HEK293T (cell line): ENCODE measurements at regions not wholly inside any gene's neighbourhood (a gene's known extent, or its start where the extent isn't known, plus 50 kb on each side); places are given as distances from the start of the nearest gene placed in this dataset.

Source experiments
- CTCF ChIA-PET: fragments of 350-600 bp; formaldehyde crosslinking; extraction: SDS; loops from one replicate; lab custom pipeline; 2021; ENCODE audit warnings: antibody characterized with exemption, inconsistent platforms; lab: Yijun Ruan, JAX
- POLR2A ChIA-PET: fragments of 350-600 bp; formaldehyde crosslinking; extraction: SDS; loops from one replicate; lab custom pipeline; 2020; ENCODE audit warnings: antibody characterized with exemption, inconsistent platforms; lab: Yijun Ruan, JAX
- DNase-seq: peaks from one replicate; pipeline ENCODE4 v3.0.0; 2012; ENCODE audit warnings: mixed read lengths; ENCODE audit errors: extremely low spot score
- ARNT ChIP-seq: fragments of 450-650 bp; IDR thresholded peaks from 2 replicates; pipeline ENCODE4 v1.6.1; 2017; ENCODE audit warnings: mild to moderate bottlenecking
- BHLHE40 ChIP-seq: fragments of 450-650 bp; IDR thresholded peaks from 2 replicates; pipeline ENCODE4 v1.6.1; 2016; ENCODE audit warnings: mild to moderate bottlenecking, moderate library complexity, borderline replicate concordance
- CTBP1 ChIP-seq: fragments of 450-650 bp; IDR thresholded peaks from 2 replicates; pipeline ENCODE4 v1.6.1; 2016; ENCODE audit warnings: borderline replicate concordance
- ELF4 ChIP-seq: fragments of 450-650 bp; IDR thresholded peaks from 2 replicates; pipeline ENCODE4 v1.6.1; 2017; ENCODE audit warnings: antibody characterized with exemption
- FOXA1 ChIP-seq: fragments of 450-650 bp; IDR thresholded peaks from 2 replicates; pipeline ENCODE4 v1.6.1; 2016; ENCODE audit warnings: mild to moderate bottlenecking
- FOXK2 ChIP-seq: fragments of 450-650 bp; IDR thresholded peaks from 2 replicates; pipeline ENCODE4 v1.6.1; 2016; ENCODE audit warnings: mild to moderate bottlenecking
- FOXM1 ChIP-seq: fragments of 450-650 bp; IDR thresholded peaks from 2 replicates; pipeline ENCODE4 v1.6.1; 2017; ENCODE audit warnings: mild to moderate bottlenecking, borderline replicate concordance
- HDGF ChIP-seq: fragments of 450-650 bp; IDR thresholded peaks from 2 replicates; pipeline ENCODE4 v1.6.1; 2017; ENCODE audit warnings: antibody characterized with exemption, borderline replicate concordance
- L3MBTL2 ChIP-seq: fragments of 450-650 bp; conservative IDR thresholded peaks from 2 replicates; pipeline ENCODE4 v1.6.1; 2016; ENCODE audit warnings: mild to moderate bottlenecking
- LEF1 ChIP-seq: fragments of 450-650 bp; IDR thresholded peaks from 2 replicates; pipeline ENCODE4 v1.6.1; 2017; ENCODE audit warnings: mild to moderate bottlenecking, borderline replicate concordance
- NFRKB ChIP-seq: fragments of 450-650 bp; IDR thresholded peaks from 2 replicates; pipeline ENCODE4 v1.6.1; 2016; ENCODE audit warnings: mild to moderate bottlenecking, moderate library complexity
- SP1 ChIP-seq: fragments of 450-650 bp; IDR thresholded peaks from 2 replicates; pipeline ENCODE4 v1.6.1; 2017
- SUZ12 ChIP-seq: fragments of 450-650 bp; IDR thresholded peaks from 2 replicates; pipeline ENCODE4 v1.6.1; 2016; ENCODE audit warnings: mild to moderate bottlenecking
- TARDBP ChIP-seq: fragments of 450-650 bp; IDR thresholded peaks from 2 replicates; pipeline ENCODE4 v1.6.1; 2016
- ZNF384 ChIP-seq: fragments of 450-650 bp; IDR thresholded peaks from 2 replicates; pipeline ENCODE4 v1.6.1; 2016
- TF ChIP-seq, protein P1 (sequence below): fragments of 450-650 bp; IDR thresholded peaks from 2 replicates; pipeline ENCODE4 v1.6.1; 2016

DNA sequence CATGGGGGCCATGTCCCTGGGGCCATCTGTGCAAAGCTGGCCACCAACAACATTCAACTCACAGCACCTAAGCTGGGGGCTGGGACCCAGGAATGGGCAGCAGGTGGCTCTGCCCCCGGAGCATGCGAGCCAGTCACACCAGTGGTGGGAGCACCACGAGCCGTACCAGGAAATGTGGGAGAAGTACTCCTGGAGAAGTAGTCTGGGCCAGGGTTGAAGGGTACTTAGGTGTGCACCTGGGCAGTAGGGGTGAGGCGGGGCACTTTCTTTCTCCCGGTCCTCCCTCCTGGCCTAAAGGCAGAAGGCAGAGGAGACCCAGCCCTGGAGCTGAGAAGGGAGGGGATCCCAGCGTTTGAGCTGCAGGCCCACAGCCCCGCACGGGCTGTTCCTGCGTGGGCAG is 94.2 kb downstream of the PLXNA1 start:
- no peak for TF ChIP-seq FOXK2
- no peak for TF ChIP-seq SUZ12
- TF ChIP-seq FOXA1: no peak
- no peak for TF ChIP-seq TARDBP
- TF ChIP-seq NFRKB: no peak
- TF ChIP-seq HDGF: no peak
- DNase-seq: no peak
- POLR2A ChIA-PET: no interaction called here
- CTCF ChIA-PET: no interaction called here

DNA sequence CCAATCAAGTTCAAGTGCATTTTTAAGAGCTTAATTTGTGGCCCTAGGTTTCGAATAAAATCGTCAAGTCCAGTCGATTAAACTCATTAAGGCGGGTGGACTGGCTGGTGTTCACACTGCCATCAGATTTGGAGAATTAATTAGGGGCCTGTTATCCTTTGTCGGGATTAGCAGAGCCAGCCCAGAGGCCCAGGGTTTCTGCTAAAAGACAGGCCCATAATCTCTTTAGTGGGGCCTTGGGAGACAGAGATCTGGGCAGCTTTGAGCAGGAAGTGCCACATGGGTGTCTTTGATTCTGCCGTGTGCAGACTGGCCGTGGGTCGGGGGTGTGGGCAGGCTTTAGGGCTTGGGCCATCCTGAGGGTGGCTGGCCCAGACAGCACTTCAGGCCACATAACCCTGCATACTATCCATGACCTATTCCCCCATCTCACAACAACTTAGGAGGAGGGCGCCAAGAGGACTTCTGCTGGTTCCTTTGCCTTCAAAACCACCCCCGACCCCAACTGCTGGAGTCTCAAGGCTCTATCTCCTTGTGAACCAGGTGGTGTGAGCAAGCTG is 94.7 kb downstream of the PLXNA1 start:
- TF ChIP-seq ARNT (no peak), L3MBTL2 (no peak), BHLHE40 (no peak), FOXA1 (no peak), NFRKB (no peak), FOXM1 (no peak), SP1 (no peak), HDGF (no peak), FOXK2 (no peak), TARDBP (no peak), CTBP1 (no peak), SUZ12 (no peak), ELF4 (no peak), LEF1 (no peak), ZNF384 (no peak)
- TF ChIP-seq, protein P1, sequence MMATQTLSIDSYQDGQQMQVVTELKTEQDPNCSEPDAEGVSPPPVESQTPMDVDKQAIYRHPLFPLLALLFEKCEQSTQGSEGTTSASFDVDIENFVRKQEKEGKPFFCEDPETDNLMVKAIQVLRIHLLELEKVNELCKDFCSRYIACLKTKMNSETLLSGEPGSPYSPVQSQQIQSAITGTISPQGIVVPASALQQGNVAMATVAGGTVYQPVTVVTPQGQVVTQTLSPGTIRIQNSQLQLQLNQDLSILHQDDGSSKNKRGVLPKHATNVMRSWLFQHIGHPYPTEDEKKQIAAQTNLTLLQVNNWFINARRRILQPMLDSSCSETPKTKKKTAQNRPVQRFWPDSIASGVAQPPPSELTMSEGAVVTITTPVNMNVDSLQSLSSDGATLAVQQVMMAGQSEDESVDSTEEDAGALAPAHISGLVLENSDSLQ: no peak
- POLR2A ChIA-PET: no interaction called here

DNA sequence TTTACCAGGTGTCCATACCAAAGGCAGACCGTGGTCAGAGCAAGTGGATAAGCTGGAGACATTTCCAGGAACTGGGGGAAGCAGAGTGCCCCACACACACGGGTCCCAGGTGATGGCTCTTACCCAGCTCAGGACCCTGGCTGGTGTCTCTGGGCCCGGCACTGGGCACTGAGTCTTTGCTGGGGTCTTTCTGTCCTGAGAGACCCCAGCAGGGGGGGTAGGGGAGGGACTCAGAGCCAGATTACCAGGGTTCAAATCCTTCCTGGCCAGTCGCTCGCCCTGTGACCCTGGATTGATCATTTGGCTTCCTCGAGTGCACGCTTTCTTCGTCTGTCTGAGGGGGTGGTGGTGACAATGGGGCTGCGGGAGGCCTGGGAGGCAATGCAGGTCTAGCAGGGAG is 95.7 kb downstream of the PLXNA1 start:
- ChIA-PET POLR2A (no interaction called here), CTCF (no interaction called here)
- TF ChIP-seq SUZ12: no peak
- no peak for TF ChIP-seq CTBP1
- no peak for TF ChIP-seq ELF4
- TF ChIP-seq ARNT: no peak
- TF ChIP-seq, protein P1: no peak
- TF ChIP-seq ZNF384: no peak
- no peak for TF ChIP-seq TARDBP
- no peak for TF ChIP-seq FOXM1
- TF ChIP-seq HDGF: no peak
- no peak for TF ChIP-seq FOXK2
- no peak for TF ChIP-seq FOXA1
- no peak for TF ChIP-seq BHLHE40
- no peak for TF ChIP-seq NFRKB
- TF ChIP-seq L3MBTL2: no peak
- DNase-seq: no peak

More for the DNA sequence above, 94.7 kb downstream of the PLXNA1 start:
- no peak for DNase-seq
- CTCF ChIA-PET: no interaction called here

DNA sequence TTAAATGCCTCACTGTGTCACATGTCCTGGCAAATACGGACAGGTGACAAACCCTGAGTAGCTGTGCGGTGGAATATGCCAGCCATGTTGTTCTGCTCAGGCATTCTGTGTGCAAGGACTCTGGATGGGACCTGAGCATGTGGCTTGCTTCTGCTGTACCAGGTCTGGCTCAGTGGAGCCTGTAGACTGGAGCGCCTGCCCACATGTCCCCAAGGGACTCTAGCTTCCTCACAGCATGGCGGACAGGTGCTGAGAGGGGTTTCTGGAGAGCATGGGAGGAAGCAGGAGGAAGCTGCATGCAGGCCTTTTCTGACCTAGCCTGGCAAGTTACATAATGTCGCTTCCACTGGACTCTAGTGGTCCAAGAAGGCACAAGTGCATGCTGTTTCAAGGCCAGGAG is 96.3 kb downstream of the PLXNA1 start:
- TF ChIP-seq HDGF: no peak
- TF ChIP-seq NFRKB: no peak
- no peak for TF ChIP-seq FOXK2
- TF ChIP-seq FOXM1: no peak
- TF ChIP-seq ARNT: no peak
- TF ChIP-seq, protein P1: no peak
- no peak for TF ChIP-seq CTBP1
- no peak for TF ChIP-seq FOXA1
- no peak for TF ChIP-seq SUZ12
- no peak for TF ChIP-seq LEF1
- TF ChIP-seq SP1: no peak
- no peak for TF ChIP-seq L3MBTL2
- TF ChIP-seq ELF4: no peak
- TF ChIP-seq BHLHE40: no peak
- no peak for TF ChIP-seq ZNF384
- TF ChIP-seq TARDBP: no peak
- ChIA-PET CTCF (no interaction called here), POLR2A (no interaction called here)
- DNase-seq: no peak

DNA sequence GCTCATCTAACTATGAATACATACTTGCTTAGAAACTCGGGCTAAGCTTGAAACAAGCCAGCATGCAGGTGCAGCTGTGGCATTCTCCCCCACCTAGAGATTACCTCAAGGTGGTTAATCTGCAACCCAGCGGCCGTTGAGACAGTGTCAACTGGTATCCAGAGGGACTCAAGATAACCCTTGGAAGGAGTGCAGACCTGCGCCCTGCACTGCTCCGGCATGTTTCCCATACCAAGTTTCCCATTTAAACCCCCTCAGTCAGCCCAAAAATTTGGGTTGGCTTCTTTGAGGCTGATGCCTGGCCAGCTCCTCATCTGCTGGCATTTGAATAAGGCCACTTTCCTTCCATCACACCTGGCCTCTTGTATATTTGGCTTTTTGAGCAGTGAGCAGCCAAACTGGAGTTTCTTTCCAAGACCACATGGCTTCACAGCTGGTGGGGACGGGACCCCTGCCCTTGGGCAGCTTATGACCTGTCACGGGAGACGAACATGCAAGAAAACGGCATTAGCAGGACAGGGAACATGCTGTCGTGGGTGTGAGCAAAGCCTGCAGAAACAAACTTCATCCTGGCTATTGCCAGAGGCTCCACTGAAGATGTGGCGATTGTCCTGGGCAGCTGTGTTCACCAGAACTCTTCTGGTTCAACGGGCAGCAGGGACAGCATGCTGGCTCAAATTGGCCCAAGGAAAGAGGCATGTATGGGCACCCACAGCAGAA is 98.2 kb downstream of the PLXNA1 start:
- CTCF ChIA-PET: no interaction called here
- DNase-seq: no peak
- TF ChIP-seq FOXA1 (no peak), NFRKB (no peak), HDGF (no peak), L3MBTL2 (no peak), FOXM1 (no peak)
- POLR2A ChIA-PET: no interaction called here

DNA sequence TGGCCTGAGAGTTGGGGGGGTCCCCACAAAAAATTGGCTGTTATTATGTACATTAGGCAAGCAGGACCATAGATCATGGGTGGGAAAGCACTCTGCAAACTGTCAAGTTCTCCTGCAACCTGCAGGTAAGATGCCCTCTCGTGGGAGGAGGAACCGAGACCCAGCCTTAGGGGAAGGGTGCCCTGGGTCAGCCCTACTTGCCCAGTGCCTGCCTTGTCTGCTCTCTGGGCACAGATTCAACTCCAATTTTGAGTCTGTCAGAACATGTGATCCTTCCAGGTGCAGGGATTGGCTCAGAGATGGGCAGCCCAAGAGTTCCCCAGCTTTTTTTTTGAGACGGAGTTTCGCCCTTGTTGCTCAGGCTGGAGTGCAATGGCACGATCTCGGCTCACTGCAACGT is 99.2 kb downstream of the PLXNA1 start:
- ChIA-PET POLR2A (no interaction called here), CTCF (no interaction called here)
- no peak for TF ChIP-seq SP1
- TF ChIP-seq, protein P1: no peak
- TF ChIP-seq TARDBP: no peak
- TF ChIP-seq ARNT: no peak
- no peak for TF ChIP-seq HDGF
- no peak for TF ChIP-seq ELF4
- no peak for TF ChIP-seq ZNF384
- TF ChIP-seq BHLHE40: no peak
- no peak for TF ChIP-seq FOXM1
- TF ChIP-seq L3MBTL2: no peak
- no peak for TF ChIP-seq LEF1
- TF ChIP-seq SUZ12: no peak

More for the DNA sequence above, 99.2 kb downstream of the PLXNA1 start:
- no peak for DNase-seq
